ENCODE measurements at regions not wholly inside any gene's neighbourhood (a gene's known extent, or its start where the extent isn't known, plus 50 kb on each side); places are given as distances from the start of the nearest gene placed in this dataset.

DNA sequence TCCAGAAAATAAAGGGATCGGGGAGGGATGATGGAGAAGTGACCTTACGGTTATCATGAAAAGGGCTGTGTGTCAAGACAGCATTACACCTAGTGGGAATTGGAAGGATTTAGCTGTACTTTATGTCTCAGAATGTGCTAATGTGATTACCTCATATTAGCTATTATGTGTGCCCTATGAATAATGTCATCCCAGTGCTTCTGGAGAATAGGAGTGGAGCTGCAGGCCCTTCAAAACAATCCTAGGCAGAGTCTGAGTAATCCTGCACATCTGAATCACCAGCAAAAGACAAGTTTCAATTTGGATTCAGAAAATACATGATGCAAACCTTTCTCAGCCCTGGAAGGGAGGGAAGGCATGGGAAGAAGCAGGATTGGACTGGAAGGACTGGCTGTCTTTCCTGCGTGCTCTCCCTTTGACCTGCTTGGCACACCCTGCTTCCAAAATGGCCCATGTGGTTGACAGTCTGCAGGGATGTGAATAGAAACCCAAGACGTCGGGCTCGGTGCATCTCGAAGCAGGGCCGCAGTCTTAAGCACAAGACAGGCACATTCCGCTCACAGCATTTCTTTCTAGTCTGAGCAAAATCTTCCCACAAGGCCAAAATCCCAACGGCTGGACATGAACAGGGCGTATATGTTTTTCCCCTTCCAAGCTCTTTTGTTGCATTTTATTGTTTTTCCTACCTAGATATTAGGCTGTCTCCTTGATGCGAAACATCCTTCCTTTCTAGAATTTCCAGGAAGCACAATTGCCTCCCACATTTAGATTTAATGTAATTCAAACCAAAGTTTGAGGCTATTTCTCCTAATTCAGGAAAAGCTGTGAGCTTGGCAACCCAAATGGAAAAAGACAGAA lies 54.3 kb upstream of the TARBP1 start:
- Histone ChIP-seq H3K4me2 (ENCODE audit: low read length) (no peak overlapping the region), H3F3A (ENCODE audit: insufficient read depth, low read length, poor library complexity, severe bottlenecking) (peaks cover 6% of the 10 kb centered on the region), H3K9ac (ENCODE audit: low read length) (no peak overlapping the region), H3K4me3 (ENCODE audit: low read length) (no peak overlapping the region), H3K9me3 (ENCODE audit: low read length) (no peaks in the 10 kb centered on the region), H4K20me1 (ENCODE audit: insufficient read depth) (no peaks in the 10 kb centered on the region), H3K27me3 (ENCODE audit: insufficient read depth, low read depth, low read length) (no peaks in the 10 kb centered on the region), H2AFZ (ENCODE audit: low read depth, low read length) (no peak overlapping the region), H3K27ac (ENCODE audit: low read length) (peak overlapping the region; percentile 17), H3K79me2 (replicated peaks; ENCODE audit: insufficient read depth, low read length) (no peaks in the 10 kb centered on the region), H3K9me2 (ENCODE audit: insufficient read depth, low read length) (no peaks in the 10 kb centered on the region), H3K36me3 (ENCODE audit: insufficient read depth, low read length) (no peaks in the 10 kb centered on the region)
- TF ChIP-seq, protein P1, sequence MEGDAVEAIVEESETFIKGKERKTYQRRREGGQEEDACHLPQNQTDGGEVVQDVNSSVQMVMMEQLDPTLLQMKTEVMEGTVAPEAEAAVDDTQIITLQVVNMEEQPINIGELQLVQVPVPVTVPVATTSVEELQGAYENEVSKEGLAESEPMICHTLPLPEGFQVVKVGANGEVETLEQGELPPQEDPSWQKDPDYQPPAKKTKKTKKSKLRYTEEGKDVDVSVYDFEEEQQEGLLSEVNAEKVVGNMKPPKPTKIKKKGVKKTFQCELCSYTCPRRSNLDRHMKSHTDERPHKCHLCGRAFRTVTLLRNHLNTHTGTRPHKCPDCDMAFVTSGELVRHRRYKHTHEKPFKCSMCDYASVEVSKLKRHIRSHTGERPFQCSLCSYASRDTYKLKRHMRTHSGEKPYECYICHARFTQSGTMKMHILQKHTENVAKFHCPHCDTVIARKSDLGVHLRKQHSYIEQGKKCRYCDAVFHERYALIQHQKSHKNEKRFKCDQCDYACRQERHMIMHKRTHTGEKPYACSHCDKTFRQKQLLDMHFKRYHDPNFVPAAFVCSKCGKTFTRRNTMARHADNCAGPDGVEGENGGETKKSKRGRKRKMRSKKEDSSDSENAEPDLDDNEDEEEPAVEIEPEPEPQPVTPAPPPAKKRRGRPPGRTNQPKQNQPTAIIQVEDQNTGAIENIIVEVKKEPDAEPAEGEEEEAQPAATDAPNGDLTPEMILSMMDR (IDR thresholded peaks at IDR 0.05; ENCODE audit: poor library complexity, severe bottlenecking): no peak

GRCh38 chr1:234532503-234532922 lies 53.5 kb upstream of the TARBP1 start:
- Histone ChIP-seq H3K4me2 (ENCODE audit: low read length) (no peak overlapping the region), H3K9ac (ENCODE audit: low read length) (no peak overlapping the region)

DNA sequence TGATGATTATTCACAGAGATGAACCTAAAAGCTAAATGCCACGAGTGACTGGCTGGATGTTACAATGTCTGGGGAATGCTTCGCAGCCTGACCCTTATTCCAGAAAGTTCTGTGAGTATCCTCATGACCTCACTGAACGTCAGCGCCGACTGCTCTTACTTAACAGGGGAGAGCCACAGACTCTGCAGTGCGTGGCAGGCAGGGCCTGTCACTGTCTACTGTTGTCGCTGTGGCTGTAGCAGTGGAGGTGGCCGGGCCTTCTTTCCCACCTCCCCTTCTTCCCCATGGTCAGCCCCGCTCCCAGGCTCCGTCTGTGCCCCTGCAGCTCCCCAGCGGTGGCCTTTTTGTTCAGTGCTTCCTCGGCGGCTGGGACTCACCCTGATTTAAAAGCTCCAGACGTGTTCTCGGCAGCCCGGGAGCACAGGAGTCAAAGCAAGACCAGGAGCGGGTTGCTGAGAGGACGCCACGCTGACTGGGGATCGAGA lies 52.2 kb upstream of the TARBP1 start:
- Histone ChIP-seq H3F3A (ENCODE audit: insufficient read depth, low read length, poor library complexity, severe bottlenecking) (no peaks in the 10 kb centered on the region), H3K27ac (ENCODE audit: low read length) (peak overlapping the region; percentile 40), H3K79me2 (replicated peaks; ENCODE audit: insufficient read depth, low read length) (no peaks in the 10 kb centered on the region), H3K4me3 (ENCODE audit: low read length) (no peak overlapping the region), H4K20me1 (ENCODE audit: insufficient read depth) (no peaks in the 10 kb centered on the region), H3K4me2 (ENCODE audit: low read length) (no peak overlapping the region), H3K9me2 (ENCODE audit: insufficient read depth, low read length) (no peaks in the 10 kb centered on the region), H3K27me3 (ENCODE audit: insufficient read depth, low read depth, low read length) (no peaks in the 10 kb centered on the region), H3K9ac (ENCODE audit: low read length) (peak overlapping the region; percentile 55), H3K9me3 (ENCODE audit: low read length) (no peaks in the 10 kb centered on the region), H2AFZ (ENCODE audit: low read depth, low read length) (peak overlapping the region; percentile 28), H3K36me3 (ENCODE audit: insufficient read depth, low read length) (no peaks in the 10 kb centered on the region)
- no peak for TF ChIP-seq TAF1 (IDR thresholded peaks at IDR 0.05; ENCODE audit: low read depth)
- TF ChIP-seq EP300 (conservative IDR thresholded peaks at IDR 0.05; ENCODE audit: poor library complexity, severe bottlenecking): no peak
- no peak for TF ChIP-seq POLR2AphosphoS5 (IDR thresholded peaks at IDR 0.05)
- no peak for TF ChIP-seq RAD21 (conservative IDR thresholded peaks at IDR 0.05)
- TF ChIP-seq, protein P1 (IDR thresholded peaks at IDR 0.05; ENCODE audit: poor library complexity, severe bottlenecking): no peak
- TF ChIP-seq, protein P2, sequence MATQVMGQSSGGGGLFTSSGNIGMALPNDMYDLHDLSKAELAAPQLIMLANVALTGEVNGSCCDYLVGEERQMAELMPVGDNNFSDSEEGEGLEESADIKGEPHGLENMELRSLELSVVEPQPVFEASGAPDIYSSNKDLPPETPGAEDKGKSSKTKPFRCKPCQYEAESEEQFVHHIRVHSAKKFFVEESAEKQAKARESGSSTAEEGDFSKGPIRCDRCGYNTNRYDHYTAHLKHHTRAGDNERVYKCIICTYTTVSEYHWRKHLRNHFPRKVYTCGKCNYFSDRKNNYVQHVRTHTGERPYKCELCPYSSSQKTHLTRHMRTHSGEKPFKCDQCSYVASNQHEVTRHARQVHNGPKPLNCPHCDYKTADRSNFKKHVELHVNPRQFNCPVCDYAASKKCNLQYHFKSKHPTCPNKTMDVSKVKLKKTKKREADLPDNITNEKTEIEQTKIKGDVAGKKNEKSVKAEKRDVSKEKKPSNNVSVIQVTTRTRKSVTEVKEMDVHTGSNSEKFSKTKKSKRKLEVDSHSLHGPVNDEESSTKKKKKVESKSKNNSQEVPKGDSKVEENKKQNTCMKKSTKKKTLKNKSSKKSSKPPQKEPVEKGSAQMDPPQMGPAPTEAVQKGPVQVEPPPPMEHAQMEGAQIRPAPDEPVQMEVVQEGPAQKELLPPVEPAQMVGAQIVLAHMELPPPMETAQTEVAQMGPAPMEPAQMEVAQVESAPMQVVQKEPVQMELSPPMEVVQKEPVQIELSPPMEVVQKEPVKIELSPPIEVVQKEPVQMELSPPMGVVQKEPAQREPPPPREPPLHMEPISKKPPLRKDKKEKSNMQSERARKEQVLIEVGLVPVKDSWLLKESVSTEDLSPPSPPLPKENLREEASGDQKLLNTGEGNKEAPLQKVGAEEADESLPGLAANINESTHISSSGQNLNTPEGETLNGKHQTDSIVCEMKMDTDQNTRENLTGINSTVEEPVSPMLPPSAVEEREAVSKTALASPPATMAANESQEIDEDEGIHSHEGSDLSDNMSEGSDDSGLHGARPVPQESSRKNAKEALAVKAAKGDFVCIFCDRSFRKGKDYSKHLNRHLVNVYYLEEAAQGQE (IDR thresholded peaks at IDR 0.05; ENCODE audit: borderline replicate concordance): no peak
- TF ChIP-seq MXI1 (conservative IDR thresholded peaks at IDR 0.05; ENCODE audit: poor library complexity, severe bottlenecking): no peak
- no peak for TF ChIP-seq EZH2 (IDR thresholded peaks at IDR 0.05; ENCODE audit: borderline replicate concordance, insufficient read depth, low read length, poor library complexity, severe bottlenecking)
- no peak for TF ChIP-seq SMC3 (conservative IDR thresholded peaks at IDR 0.05; ENCODE audit: poor library complexity)

More at GRCh38 chr1:234532503-234532922, 53.5 kb upstream of the TARBP1 start:
- no peaks in the 10 kb centered on the region for H3K36me3 ChIP-seq (ENCODE audit: insufficient read depth, low read length)
- peak overlapping the region; percentile 2 for H3K27ac ChIP-seq (ENCODE audit: low read length)
- H3F3A ChIP-seq (ENCODE audit: insufficient read depth, low read length, poor library complexity, severe bottlenecking): peaks cover 2% of the 10 kb centered on the region
- H3K79me2 ChIP-seq (replicated peaks; ENCODE audit: insufficient read depth, low read length): no peaks in the 10 kb centered on the region
- H3K4me3 ChIP-seq (ENCODE audit: low read length): no peak overlapping the region
- H2AFZ ChIP-seq (ENCODE audit: low read depth, low read length): no peak overlapping the region
- H3K9me3 ChIP-seq (ENCODE audit: low read length): no peaks in the 10 kb centered on the region
- no peaks in the 10 kb centered on the region for H3K9me2 ChIP-seq (ENCODE audit: insufficient read depth, low read length)
- H4K20me1 ChIP-seq (ENCODE audit: insufficient read depth): no peaks in the 10 kb centered on the region
- no peaks in the 10 kb centered on the region for H3K27me3 ChIP-seq (ENCODE audit: insufficient read depth, low read depth, low read length)
- TF ChIP-seq POLR2AphosphoS5 (IDR thresholded peaks at IDR 0.05) (no peak), EZH2 (IDR thresholded peaks at IDR 0.05; ENCODE audit: borderline replicate concordance, insufficient read depth, low read length, poor library complexity, severe bottlenecking) (no peak), TAF1 (IDR thresholded peaks at IDR 0.05; ENCODE audit: low read depth) (no peak)
- TF ChIP-seq, protein P1 (IDR thresholded peaks at IDR 0.05; ENCODE audit: poor library complexity, severe bottlenecking): no peak
